OCI-LY7 (cell line): ENCODE measurements at regions not wholly inside any gene's neighbourhood (a gene's known extent, or its start where the extent isn't known, plus 50 kb on each side); places are given as distances from the start of the nearest gene placed in this dataset.

Experiments used
- BruUV-seq: library from RNA; stranded (reverse); fragments of 400-500 nt; replicated peaks from 2 replicates; lab custom pipeline; 2021; lab: Mats Ljungman, UMichigan
- CTCF ChIA-PET: fragments of 300-600 bp; sonication (Branson Sonifier 250); formaldehyde crosslinking; loops from one replicate; lab custom pipeline; 2022; ENCODE audit warnings: antibody characterized with exemption; ENCODE audit not compliant: unreplicated experiment; lab: Charles Lee
- POLR2A ChIA-PET: fragments of 300-600 bp; sonication (Branson Sonifier 250); formaldehyde crosslinking; loops from one replicate; lab custom pipeline; 2022; ENCODE audit warnings: antibody characterized with exemption; lab: Charles Lee
- DNase-seq: peaks from one replicate; pipeline ENCODE4 v3.0.0-alpha.2; 2015; ENCODE audit warnings: low spot score
- H2AFZ ChIP-seq: fragments of 200-600 bp; sonication (generic), shearing (Covaris generic); 2 replicates; pipeline ENCODE4 v1.6.1; 2014; ENCODE audit warnings: mild to moderate bottlenecking, antibody characterized with exemption, low read length, moderate library complexity
- H3K27ac ChIP-seq: fragments of 200-600 bp; sonication (generic); 2 replicates; pipeline ENCODE4 v1.5.1; 2014; ENCODE audit warnings: mixed run types, low read depth, mild to moderate bottlenecking, moderate library complexity, low read length, inconsistent platforms; ENCODE audit not compliant: poor library complexity, severe bottlenecking
- H3K36me3 ChIP-seq: fragments of 200-600 bp; sonication (generic); 2 replicates; pipeline ENCODE4 v1.6.1; 2014; ENCODE audit warnings: mild to moderate bottlenecking, antibody characterized with exemption, low read length, moderate library complexity, mixed read lengths; ENCODE audit not compliant: insufficient read depth
- H3K4me1 ChIP-seq: fragments of 200-600 bp; sonication (generic); 2 replicates; pipeline ENCODE4 v1.5.1; 2014; ENCODE audit warnings: mild to moderate bottlenecking, low read length; ENCODE audit not compliant: insufficient read depth, poor library complexity, severe bottlenecking
- H3K4me2 ChIP-seq: fragments of 200-600 bp; sonication (generic); 2 replicates; pipeline ENCODE4 v1.6.1; 2014; ENCODE audit warnings: mild to moderate bottlenecking, low read length
- H3K4me3 ChIP-seq: fragments of 200-600 bp; sonication (generic); 2 replicates; pipeline ENCODE4 v1.5.1; 2014; ENCODE audit warnings: mild to moderate bottlenecking, low read depth, low read length; ENCODE audit not compliant: poor library complexity, severe bottlenecking
- H3K79me2 ChIP-seq: fragments of 200-600 bp; sonication (generic); 2 replicates; pipeline ENCODE4 v1.6.1; 2016; ENCODE audit warnings: low read depth, mild to moderate bottlenecking, low read length, moderate library complexity, mixed read lengths; ENCODE audit not compliant: insufficient read depth
- H3K9me2 ChIP-seq: fragments of 200-600 bp; sonication (generic); 2 replicates; pipeline ENCODE4 v1.6.1; 2016; ENCODE audit warnings: mild to moderate bottlenecking, low read length, mixed read lengths; ENCODE audit not compliant: insufficient read depth
- H3K9me3 ChIP-seq: fragments of 200-600 bp; sonication (generic); 2 replicates; pipeline ENCODE4 v1.6.1; 2014; ENCODE audit warnings: mild to moderate bottlenecking, mixed run types, low read length, mixed read lengths
- H4K20me1 ChIP-seq: fragments of 200-600 bp; sonication (generic); 2 replicates; pipeline ENCODE4 v1.6.1; 2014; ENCODE audit warnings: mild to moderate bottlenecking, antibody characterized with exemption, low read length, moderate library complexity, mixed read lengths; ENCODE audit not compliant: insufficient read depth
- EZH2phosphoT487 ChIP-seq: fragments of 200-600 bp; sonication (generic); IDR thresholded peaks from 2 replicates; pipeline ENCODE4 v1.6.1; 2018; ENCODE audit warnings: low read depth, borderline replicate concordance, mild to moderate bottlenecking, mixed run types, antibody characterized with exemption, low read length, moderate library complexity, mixed read lengths
- intact Hi-C: fragments of 100-400 bp; cut with micrococcal nuclease; formaldehyde crosslinking; loops from one replicate; pipeline ENCODE4 v1.10.0; 2022; ENCODE audit not compliant: unreplicated experiment
- TF ChIP-seq, protein P1 (sequence below): fragments of 200-600 bp; sonication (generic); conservative IDR thresholded peaks from 2 replicates; pipeline ENCODE4 v1.5.1; 2014; ENCODE audit warnings: mild to moderate bottlenecking, antibody characterized with exemption, low read length, moderate library complexity, mixed read lengths

DNA sequence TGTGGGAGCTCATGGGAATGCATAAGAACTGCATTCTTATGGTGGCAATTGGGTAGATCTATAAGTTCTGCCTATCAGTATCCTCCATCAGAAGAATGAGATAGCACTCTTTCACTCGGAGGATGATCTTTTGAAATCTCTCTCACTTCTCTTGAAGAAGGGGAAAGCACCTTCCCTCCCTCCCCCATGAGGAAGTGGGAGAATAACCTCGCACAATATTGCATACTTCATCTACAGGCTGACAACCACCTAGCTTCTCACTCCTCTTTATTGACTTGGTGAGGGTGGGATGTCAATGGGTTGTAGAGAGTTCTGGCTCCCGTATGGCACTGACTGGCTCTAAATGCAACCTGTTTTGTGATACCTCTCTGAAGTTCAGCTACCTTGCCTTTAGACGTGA is 146.7 kb upstream of the SPOCK3 start:
- intact Hi-C loops: no loop called here

DNA sequence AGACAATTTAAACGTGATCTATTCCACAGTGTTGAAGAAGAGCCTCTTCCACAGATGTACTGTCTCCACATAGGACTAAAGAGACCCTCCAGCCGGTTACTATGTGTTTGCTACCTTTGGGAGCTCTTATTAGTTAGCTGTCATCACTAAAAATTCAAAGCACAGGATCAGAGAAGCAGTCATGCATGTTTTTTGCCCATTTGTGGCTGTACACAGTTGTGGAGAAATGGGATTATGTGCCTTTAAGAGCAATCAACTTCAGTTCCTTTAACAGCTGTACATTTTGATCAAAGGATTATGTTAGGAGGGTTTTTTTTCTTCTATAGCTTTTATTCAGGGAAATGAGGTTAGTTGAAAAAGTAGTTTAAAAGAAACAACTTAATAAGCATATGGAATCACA is 149.0 kb upstream of the SPOCK3 start:
- Histone ChIP-seq H3K79me2 (no peaks in the 10 kb centered on the region), H4K20me1 (no peaks in the 10 kb centered on the region), H3K36me3 (no peaks in the 10 kb centered on the region), H3K9me3 (no peaks in the 10 kb centered on the region), H3K4me3 (no peak overlapping the region), H2AFZ (no peak overlapping the region), H3K4me1 (no peaks in the 10 kb centered on the region), H3K4me2 (no peak overlapping the region), H3K9me2 (no peaks in the 10 kb centered on the region), H3K27ac (no peak overlapping the region)
- POLR2A ChIA-PET: interaction anchor here (1.0 to 1.2 kb wide), 2 partner anchors 16 to 36 kb away, joined by 3 to 4 read pairs; no protein-coding TSS in a partner anchor
- DNase-seq: no peak
- intact Hi-C loops: no loop called here
- BruUV-seq: no TSS peak
- CTCF ChIA-PET: no interaction called here
- TF ChIP-seq, protein P1, sequence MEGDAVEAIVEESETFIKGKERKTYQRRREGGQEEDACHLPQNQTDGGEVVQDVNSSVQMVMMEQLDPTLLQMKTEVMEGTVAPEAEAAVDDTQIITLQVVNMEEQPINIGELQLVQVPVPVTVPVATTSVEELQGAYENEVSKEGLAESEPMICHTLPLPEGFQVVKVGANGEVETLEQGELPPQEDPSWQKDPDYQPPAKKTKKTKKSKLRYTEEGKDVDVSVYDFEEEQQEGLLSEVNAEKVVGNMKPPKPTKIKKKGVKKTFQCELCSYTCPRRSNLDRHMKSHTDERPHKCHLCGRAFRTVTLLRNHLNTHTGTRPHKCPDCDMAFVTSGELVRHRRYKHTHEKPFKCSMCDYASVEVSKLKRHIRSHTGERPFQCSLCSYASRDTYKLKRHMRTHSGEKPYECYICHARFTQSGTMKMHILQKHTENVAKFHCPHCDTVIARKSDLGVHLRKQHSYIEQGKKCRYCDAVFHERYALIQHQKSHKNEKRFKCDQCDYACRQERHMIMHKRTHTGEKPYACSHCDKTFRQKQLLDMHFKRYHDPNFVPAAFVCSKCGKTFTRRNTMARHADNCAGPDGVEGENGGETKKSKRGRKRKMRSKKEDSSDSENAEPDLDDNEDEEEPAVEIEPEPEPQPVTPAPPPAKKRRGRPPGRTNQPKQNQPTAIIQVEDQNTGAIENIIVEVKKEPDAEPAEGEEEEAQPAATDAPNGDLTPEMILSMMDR: no peak
- no peak for TF ChIP-seq EZH2phosphoT487

More for the DNA sequence above, 146.7 kb upstream of the SPOCK3 start:
- TF ChIP-seq, protein P1: no peak
- no peak for TF ChIP-seq EZH2phosphoT487
- Histone ChIP-seq H3K4me3 (no peak overlapping the region), H3K4me2 (no peak overlapping the region), H2AFZ (no peak overlapping the region), H4K20me1 (no peaks in the 10 kb centered on the region), H3K36me3 (no peaks in the 10 kb centered on the region), H3K9me2 (no peaks in the 10 kb centered on the region), H3K79me2 (no peaks in the 10 kb centered on the region), H3K9me3 (no peaks in the 10 kb centered on the region), H3K27ac (no peak overlapping the region), H3K4me1 (no peaks in the 10 kb centered on the region)
- no peak for DNase-seq
- ChIA-PET POLR2A (interaction anchor here (1.1 kb wide), 1 partner anchor 9 kb away, joined by 3 read pairs; no protein-coding TSS in a partner anchor), CTCF (no interaction called here)
- no TSS peak for BruUV-seq

DNA sequence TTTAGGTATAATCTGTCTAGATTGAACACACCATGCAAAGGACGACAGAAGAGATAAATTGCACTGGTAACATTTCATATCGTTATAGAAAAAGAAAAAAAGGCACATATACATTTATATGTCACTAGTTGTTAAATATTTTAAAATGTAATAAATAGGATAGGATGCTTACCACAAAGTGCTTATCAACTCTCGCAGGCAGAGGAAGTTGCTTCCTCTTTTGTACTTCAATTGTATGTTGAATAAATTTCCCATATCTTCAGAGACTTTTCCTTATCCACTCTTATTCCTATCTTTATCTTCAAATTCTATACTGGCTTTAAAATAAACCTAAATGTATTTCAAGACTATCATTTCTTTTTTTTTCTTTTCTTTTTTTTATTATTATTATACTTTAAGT is 163.3 kb upstream of the SPOCK3 start:
- POLR2A ChIA-PET: no interaction called here
- TF ChIP-seq, protein P1: no peak
- TF ChIP-seq EZH2phosphoT487: no peak
- intact Hi-C loops: no loop called here

More for the DNA sequence above, 163.3 kb upstream of the SPOCK3 start:
- DNase-seq: no peak
- CTCF ChIA-PET: no interaction called here
- no peak overlapping the region for H3K4me3 ChIP-seq
- no peaks in the 10 kb centered on the region for H3K36me3 ChIP-seq
- H3K9me3 ChIP-seq: no peaks in the 10 kb centered on the region
- H3K27ac ChIP-seq: no peak overlapping the region
- BruUV-seq: no TSS peak
- no peaks in the 10 kb centered on the region for H3K79me2 ChIP-seq
- no peaks in the 10 kb centered on the region for H3K9me2 ChIP-seq
- H4K20me1 ChIP-seq: no peaks in the 10 kb centered on the region
- H2AFZ ChIP-seq: no peak overlapping the region
- no peaks in the 10 kb centered on the region for H3K4me1 ChIP-seq
- no peak overlapping the region for H3K4me2 ChIP-seq
